Inferior parietal cortex (tissue), 1 donor: ENCODE measurements at regions not wholly inside any gene's neighbourhood (a gene's known extent, or its start where the extent isn't known, plus 50 kb on each side); places are given as distances from the start of the nearest gene placed in this dataset.

ENCODE experiments used
- DNase-seq: peaks from one replicate; pipeline ENCODE4 v3.0.0-alpha.2; 2016; ENCODE audit errors: extremely low spot score

DNA sequence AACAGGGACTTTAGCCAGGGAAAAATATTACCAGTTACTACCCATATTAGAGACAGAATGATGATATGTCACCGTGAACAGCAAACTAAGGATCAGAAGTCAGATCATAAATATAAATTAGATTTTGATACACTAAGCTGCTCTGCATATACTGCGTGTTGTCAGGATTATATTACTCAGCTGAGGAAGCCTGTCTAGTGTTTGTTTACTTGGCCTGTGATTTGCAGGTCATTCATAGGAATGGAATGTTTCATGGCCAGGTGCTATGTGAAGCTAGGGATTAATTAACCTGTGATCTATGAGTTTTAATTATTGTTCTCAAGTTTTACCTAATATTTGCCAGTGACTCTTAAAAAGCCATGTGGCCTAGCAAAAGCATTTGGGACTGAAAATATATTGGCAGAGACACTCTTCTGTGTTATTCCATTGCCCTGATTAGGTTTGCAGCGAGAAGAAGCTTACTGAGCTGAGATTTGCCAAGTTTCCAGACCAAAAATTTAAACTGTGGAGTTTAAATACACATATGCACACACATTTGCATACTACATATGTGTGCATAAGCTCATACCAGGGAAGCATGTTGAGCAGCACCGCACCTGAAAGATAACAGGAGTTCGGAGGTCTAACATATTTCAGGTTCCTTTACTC, 496.3 kb upstream of the GRIA1 start:
- DNase-seq: no peak

- DNase-seq: no peak
Measured at GRCh38 chr5:152995214-152995725, 495.2 kb upstream of the GRIA1 start.

DNA sequence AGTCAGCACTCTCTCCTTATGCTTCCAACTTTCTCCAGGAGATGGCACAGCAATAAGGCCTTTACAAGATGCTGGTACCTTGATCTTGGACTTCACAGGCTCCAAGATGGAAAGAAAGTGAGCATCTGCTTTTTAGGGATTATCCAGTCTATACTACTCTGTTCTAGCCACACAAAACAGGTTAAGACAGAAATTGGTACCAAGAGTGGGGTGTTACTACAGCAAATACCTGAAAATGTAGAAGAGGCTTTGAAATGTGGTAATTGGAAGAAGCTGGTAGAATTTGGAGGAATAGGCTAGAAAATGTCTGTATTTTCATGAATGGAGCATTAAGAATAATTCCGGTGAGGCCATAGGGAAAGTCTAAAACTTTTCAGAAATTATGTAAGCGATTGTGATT, 484.8 kb upstream of the GRIA1 start:
- DNase-seq: no peak

- no peak for DNase-seq
Measured at GRCh38 chr5:153006681-153007080, 483.8 kb upstream of the GRIA1 start.

GRCh38 chr5:153014194-153014593, 476.3 kb upstream of the GRIA1 start:
- DNase-seq: no peak

- no peak for DNase-seq
Measured at GRCh38 chr5:153018121-153018520, 472.3 kb upstream of the GRIA1 start.

DNA sequence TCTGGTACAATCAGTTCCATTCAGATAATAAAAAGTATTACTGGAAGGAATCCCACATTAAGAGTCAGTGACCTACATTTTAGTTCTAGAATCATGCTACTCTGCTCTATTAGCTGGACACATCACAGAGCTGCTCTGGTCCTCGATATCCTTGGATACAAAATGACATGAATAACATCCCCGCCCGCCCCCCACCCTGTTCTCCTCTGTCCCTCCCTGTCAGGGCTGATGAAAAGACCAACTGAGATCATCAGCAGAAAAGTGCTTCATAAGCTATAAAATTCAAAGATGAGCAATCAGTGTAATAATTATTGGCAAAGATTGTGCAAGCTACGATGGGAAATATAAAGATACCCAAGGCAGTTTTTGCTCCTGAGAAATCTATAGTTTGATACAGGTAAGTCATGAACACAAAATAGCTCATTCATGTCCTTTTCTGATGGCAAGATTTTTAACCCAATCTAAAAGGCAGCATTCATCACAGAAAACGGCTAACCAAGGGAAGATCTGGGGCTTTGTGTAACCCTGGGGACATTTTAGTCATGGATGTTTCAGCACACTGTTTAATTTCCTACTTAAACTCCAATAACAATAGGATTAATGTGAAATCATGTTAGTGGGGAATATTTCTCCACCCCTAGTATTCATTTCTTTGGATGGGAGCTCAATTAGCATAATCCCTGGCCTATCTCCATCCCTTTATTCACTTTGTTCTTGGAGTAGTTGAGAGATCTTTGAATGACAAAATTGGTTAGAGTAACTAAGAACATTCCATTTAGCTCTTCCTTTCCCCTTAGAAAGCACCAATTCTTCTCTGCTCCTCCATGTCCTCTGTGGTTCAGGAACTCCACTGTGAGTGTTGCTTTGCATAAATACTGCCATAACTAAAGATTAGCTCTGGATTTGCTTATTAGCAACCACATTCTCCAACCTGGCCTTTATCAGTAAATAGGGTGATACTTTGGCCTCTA, 459.4 kb upstream of the GRIA1 start:
- DNase-seq: no peak

DNA sequence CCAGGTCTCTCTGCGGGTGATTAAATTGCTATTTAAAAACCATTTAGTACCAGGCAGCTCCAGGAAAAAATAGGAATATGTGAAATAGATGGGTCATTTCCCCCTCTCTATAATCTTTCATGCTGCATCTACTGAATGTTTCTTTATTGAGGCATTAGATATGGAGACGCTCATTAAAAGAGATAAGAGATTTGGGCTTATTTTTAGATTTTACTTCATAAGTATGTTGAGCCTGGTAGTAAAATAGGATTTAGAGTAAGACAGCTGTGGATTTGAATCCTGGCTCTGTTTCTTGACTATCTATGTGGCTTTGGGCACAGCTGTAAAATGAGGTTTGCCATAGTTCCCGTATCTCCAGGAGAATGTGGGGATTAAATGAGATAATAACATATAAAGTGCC, 451.0 kb upstream of the GRIA1 start:
- no peak for DNase-seq

DNA sequence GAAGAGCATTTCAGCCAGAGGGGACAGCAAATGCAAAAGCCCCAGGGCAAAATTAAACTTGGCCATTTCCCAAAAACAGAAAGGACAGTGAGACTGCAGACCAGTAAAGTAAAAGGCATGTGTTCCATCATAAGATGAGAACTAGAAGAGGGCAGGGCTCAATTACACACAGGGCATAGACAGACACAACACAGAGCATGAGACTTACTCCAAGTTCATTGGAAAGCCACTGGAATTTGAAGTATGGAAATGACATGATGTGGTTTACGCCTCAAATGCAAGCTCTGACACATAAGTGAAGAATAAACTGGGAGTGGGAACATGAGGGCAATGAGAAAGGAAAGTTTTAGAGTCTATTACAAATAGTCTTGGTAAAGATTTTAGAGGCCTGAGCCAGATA, 446.6 kb upstream of the GRIA1 start:
- no peak for DNase-seq

DNA sequence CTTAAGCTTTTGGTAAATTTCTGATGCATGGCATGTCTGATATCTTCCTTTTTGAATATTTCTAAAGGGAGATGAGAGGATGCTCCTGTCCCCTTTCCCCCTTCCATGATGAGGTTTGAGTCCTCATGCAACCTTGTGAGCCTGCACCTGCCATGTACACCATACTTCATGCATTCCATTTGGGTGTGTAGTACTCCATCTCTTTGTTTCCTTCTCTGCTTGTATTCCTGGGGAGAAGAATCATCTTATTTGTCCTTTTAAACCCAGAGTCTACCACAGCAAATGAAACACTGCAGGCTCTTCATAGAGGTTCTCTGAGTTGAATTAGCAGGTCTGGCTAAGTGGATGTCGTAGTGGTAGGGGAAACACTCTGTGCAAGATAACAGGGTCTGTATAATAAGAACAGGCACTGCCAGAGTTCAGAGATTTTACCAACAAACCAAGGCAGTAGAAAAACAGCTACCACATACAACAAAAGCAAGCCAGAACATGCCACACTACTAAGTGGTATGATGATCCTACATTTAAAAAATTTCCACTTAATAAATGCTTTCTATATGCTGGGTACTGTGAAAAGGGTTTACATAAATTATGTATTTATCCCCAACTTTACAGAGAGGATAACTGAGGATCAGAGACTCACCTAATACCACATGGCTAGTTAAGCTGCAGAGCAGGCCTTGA, 439.8 kb upstream of the GRIA1 start:
- no peak for DNase-seq

GRCh38 chr5:153066281-153066680, 424.2 kb upstream of the GRIA1 start:
- no peak for DNase-seq

DNA sequence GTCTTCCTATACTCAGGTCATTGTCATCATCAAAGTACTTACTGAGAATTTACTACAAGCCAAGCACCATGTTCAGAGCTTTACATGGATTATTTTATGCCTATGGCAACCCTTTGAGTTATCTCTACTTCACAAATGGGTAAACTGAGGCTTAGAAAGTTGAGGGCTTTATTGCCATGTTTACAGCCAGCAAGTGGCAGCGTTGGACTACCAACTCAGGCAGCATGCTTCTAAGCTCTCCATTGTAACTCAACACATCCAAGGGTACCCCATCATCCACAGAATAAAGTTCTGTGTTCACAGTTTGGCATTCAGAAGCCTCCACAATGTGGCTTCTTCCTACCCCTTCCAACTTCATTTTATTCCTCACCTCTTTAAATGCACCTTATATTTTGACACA, 422.6 kb upstream of the GRIA1 start:
- no peak for DNase-seq

DNA sequence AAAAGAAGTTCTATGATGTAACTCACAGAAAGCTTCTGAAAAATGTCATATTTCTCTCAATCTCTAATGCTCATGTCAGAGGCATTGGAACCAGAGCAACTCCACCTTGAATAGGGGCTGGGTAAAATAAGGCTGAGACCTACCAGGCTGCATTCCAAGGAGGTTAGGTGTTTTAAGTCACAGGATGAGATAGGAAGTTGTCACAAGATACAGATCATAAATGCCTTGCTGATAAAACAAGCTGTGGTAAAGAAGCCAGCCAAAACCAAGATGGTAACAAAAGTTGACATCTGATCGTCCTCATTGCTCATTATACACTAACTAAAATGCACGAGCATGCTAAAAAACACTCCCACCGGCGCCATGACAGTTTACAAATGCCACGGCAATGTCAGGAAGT, 411.1 kb upstream of the GRIA1 start:
- DNase-seq: no peak

DNA sequence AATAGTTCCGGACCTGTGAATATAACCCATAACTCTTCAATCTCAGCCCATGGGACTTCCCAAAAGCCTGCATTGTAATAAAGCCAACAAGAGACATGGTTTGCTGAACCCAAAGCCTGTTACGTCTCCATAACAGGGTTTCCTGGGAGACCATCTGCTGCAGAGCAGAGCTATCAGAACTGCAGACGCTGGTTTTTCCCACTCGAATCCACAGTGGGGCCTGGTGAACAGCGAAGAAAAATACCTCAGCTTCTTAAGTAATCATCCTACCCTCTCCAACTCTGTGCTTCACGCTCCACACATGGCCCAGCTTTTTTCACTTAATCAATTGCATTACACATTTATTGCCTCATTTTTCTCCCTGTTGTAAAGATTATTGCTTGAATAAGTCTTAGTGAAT, 409.5 kb upstream of the GRIA1 start:
- no peak for DNase-seq

DNA sequence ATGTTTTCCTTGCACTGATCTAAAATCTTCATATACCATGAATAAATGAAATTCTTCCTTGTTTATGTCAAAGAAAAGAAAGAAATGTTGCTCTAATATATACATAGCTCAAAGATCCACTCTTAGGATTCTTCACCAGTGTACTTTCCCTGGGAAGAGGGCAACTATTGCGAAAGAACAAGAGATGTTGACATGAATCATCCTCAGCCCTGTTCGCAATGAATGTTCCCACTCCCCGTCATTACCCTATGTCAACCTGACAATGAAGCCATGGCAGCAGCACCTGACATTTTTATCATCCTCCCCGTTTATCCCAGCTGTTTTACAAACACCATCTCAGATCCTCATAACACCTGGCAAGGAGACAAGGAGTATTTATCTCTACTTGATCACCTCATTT, 409.1 kb upstream of the GRIA1 start:
- DNase-seq: no peak

GRCh38 chr5:153084511-153084910, 406.0 kb upstream of the GRIA1 start:
- no peak for DNase-seq

DNA sequence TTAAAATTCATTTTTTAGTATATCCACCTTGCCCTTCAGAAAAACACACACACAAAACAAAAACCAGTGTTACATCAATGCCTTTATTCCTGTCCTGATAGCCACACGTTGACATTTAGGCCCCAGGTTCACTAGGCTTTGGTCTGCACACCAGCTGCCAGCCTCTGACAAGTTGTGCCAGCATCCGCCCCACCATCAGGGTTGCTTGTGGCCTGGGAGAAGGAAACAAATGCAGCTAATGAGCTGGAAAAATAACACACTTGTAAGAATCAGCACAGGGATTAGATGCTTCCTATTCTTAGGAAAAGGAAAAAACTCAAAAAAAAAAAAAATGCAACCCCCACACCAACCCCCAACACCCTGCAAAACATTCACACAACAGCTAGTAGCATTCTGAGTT, 404.0 kb upstream of the GRIA1 start:
- no peak for DNase-seq

GRCh38 chr5:153088538-153088937, 401.9 kb upstream of the GRIA1 start:
- DNase-seq: no peak

GRCh38 chr5:153094333-153094732, 396.1 kb upstream of the GRIA1 start:
- DNase-seq: no peak

DNA sequence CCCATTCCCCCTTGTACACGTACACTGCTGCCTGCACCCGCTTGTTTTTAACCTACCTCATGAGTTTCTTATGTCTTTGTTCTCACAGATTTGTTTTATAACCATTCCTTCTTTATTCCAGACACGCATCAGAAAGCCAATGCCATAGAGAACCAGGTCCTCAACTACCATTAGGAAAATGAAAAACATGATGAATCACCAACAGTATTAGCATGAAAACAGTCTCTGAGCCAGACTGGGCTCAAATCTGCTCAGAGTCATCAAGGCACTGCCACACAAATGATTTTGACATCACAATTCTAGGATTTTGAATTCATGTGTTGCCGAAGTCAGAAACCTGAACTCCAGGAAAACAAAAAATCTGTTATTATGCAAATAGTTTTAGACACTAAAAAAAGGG, 394.1 kb upstream of the GRIA1 start:
- no peak for DNase-seq

GRCh38 chr5:153099328-153099727, 391.1 kb upstream of the GRIA1 start:
- no peak for DNase-seq
